OCI-LY3 (cell line): ENCODE measurements at regions not wholly inside any gene's neighbourhood (a gene's known extent, or its start where the extent isn't known, plus 50 kb on each side); places are given as distances from the start of the nearest gene placed in this dataset.

Source experiments
- CTCF ChIP-seq: fragments of 200-600, 300-600 bp; sonication (generic); IDR thresholded peaks from 2 replicates; pipeline ENCODE4 v1.5.1; 2014; ENCODE audit warnings: antibody characterized with exemption, low read length, low read depth
- EZH2phosphoT487 ChIP-seq: fragments of 200-600 bp; shearing (Covaris generic); IDR thresholded peaks from 2 replicates; pipeline ENCODE4 v1.6.1; 2018; ENCODE audit warnings: antibody characterized with exemption, mixed run types, low read depth

- TF ChIP-seq CTCF: no peak
- no peak for TF ChIP-seq EZH2phosphoT487
These were observed 125.4 kb upstream of the SLC30A5 start for GRCh38 chr5:68968429-68968828.
